DND-41 (cell line): ENCODE measurements at regions not wholly inside any gene's neighbourhood (a gene's known extent, or its start where the extent isn't known, plus 50 kb on each side); places are given as distances from the start of the nearest gene placed in this dataset.

ENCODE experiments used
- EZH2 ChIP-seq: IDR thresholded peaks from 3 replicates; pipeline ENCODE4 v1.6.1; 2012; ENCODE audit warnings: borderline replicate concordance, low read depth, mild to moderate bottlenecking, moderate library complexity, low read length, inconsistent platforms; ENCODE audit not compliant: severe bottlenecking
- TF ChIP-seq, protein P1 (sequence below): IDR thresholded peaks from 2 replicates; pipeline ENCODE4 v1.5.1; 2012; ENCODE audit warnings: borderline replicate concordance, low read length, moderate library complexity, mild to moderate bottlenecking; ENCODE audit not compliant: poor library complexity, severe bottlenecking; ENCODE audit errors: extremely low read depth

DNA sequence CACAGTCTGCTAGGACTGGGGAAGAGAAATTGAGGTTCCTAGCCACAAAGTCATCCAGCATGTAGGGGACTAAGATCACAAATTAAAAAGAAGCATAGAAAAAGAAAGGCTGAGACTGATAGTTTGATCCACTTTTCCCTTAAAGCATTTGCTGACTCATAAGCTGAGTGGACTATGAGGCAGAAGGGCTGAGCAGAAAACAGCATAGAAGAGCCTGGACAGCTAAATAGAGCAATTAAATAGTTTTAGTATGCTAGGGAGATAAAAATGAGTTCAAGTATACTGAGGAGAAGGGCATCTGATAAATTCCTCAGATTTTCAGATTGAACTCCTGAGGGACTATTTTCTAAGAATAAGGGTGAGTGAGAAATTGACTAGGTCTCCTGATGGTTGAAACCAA lies 155.9 kb upstream of the EGR2 start:
- TF ChIP-seq, protein P1, sequence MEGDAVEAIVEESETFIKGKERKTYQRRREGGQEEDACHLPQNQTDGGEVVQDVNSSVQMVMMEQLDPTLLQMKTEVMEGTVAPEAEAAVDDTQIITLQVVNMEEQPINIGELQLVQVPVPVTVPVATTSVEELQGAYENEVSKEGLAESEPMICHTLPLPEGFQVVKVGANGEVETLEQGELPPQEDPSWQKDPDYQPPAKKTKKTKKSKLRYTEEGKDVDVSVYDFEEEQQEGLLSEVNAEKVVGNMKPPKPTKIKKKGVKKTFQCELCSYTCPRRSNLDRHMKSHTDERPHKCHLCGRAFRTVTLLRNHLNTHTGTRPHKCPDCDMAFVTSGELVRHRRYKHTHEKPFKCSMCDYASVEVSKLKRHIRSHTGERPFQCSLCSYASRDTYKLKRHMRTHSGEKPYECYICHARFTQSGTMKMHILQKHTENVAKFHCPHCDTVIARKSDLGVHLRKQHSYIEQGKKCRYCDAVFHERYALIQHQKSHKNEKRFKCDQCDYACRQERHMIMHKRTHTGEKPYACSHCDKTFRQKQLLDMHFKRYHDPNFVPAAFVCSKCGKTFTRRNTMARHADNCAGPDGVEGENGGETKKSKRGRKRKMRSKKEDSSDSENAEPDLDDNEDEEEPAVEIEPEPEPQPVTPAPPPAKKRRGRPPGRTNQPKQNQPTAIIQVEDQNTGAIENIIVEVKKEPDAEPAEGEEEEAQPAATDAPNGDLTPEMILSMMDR = no peak
- no peak for TF ChIP-seq EZH2
